SHP77 treated with DMSO at 0.1 percent for 48 hours (cell line): ENCODE measurements at regions not wholly inside any gene's neighbourhood (a gene's known extent, or its start where the extent isn't known, plus 50 kb on each side); places are given as distances from the start of the nearest gene placed in this dataset.

Experiments
- DNase-seq: peaks from one replicate; lab custom pipeline; 2025; lab: John Stamatoyannopoulos, UW

DNA sequence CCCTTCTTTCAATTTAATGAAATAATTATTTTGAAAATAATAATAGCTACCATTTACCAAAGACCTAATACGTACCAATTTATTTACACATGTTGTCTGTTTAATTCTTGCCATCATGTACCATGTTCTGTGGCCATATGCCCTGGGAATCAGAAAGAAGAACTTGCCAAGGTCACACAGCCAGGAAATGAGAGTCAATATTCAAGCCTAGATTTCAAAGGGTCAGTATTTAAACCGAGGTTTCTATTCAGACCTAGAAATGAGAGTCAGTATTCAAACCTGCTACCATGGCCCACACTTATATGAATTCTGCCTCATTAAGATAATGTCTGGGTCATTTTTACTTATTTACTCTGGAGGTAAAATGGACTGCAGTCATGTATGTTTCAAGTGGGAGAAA lies 103.6 kb upstream of the TBL1XR1 start:
- no peak for DNase-seq

DNA sequence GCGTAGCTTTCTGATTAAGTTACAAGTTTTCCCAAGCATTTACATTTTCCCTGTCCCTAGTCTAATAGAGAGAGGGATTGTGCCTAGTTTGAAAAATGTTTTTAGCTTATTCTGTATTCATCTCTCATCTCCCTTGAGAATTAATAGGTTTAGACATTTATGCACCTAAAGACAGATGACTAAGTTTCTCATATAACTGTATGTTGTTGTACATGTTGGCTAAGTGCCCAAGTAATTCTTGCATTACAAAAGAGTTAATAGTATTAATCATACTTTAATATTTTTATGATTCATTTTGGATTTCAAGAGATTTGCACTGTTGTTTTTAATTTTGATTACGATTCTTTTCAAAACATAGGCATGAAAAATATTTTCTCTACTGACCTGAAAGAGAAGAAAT lies 109.0 kb upstream of the TBL1XR1 start:
- no peak for DNase-seq

DNA sequence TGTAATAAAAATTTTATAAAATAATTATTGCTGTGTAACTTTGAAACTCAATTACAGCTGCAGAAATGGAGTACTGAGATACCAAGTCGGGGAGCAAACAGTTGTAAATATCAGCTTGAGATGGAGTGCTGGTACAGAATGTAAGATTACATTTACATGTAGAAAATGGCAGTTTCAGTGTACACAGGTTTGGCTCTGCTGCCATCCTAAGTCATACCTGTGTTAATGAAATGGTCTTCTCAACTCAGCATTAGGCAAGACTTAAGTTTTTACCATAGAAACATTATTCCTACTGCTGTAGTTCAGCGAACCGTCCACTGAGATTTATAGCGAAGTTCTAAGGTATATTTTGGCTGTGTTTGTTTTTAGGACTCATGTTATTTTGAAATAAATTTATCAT lies 110.1 kb upstream of the TBL1XR1 start:
- no peak for DNase-seq

DNA sequence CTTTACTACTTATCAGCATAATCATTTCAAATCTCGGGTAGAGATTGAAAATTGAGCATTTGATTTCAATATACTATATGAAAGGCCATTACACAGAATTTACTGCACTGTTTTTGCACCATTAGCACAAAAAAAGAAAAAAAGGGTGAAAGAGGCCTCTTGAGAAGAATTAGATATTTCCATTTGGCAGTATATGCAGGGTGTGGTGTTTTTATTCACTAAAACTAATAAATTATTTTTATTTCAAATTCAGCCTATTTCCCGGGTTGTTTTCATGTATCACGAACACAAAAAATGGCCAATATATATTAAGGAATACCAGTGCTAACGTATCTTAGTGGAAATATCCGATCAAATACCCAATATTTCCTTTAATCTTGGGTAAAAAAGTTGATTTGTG lies 110.5 kb upstream of the TBL1XR1 start:
- no peak for DNase-seq

DNA sequence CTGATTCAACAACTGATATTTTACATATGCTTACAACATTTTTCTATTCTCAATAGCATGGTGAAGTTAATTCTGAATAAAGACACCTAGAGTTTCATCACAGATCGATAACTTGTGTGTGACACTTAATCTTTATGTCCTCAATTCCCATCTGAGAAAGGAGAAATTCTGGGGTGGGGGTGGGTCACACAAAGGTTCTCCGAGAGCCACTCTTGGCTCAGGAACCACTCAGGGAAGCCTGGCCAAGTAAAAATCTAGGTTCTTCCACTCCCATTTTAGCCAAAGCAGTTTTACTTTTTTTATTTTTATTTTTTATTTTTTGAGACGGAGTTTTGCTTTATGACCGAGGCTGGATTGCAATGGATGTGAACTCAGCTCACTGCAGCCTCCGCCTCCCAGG lies 111.0 kb upstream of the TBL1XR1 start:
- DNase-seq = no peak

DNA sequence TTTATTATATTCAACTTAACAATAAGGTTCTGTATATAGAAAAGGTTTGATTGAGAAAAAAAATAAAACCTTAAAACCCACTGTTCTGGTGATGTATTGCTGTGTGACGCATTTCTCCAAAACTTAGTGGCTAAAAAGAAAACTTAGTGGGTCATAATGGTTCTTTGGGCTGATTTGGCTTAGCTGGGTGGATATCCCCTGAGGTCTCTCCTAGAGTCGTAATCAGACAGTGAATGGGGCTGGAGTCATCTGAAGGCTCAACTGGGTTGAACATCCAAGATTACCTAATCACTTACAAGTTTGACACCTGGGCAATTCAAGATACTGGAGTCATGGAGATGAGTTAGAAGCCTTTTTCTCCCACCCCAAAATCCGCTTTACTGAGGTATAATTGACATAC lies 111.6 kb upstream of the TBL1XR1 start:
- DNase-seq = no peak

DNA sequence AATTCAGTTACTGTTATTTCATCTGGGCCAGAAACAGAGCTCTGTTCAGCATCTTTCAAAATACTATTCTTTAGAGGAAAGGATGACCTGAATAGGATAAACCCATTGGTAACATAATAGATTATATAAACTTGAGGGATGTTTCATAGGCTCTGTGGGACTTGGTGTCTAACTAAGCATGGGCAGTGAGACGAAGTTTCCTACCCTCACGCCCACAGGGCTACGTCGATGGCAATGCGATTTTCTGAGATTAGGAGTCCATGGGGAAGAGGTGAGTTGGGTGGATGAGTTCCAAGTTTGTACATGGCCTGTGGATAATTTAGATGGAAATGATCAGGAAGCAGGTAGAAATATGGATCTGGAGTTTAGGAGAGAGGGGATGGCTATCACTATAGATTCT lies 115.2 kb upstream of the TBL1XR1 start:
- DNase-seq = no peak

DNA sequence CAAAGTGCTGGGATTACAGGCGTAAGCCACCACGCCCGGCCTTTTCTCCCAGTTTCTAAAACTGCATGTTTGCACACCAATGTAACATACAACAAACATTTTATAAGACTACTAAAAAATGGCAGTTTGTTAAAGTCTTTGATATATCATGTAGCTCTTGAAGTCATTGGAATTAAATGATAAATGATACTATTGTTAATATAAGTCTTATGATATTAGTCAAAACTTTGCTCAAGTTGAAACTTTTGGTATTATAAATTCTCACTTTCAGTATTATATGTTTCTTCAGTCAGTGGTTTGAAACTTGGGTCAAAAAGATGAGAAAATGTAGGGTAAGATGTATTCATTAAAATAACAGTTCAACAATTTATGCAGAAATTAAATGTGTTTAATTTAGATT lies 117.6 kb upstream of the TBL1XR1 start:
- no peak for DNase-seq

DNA sequence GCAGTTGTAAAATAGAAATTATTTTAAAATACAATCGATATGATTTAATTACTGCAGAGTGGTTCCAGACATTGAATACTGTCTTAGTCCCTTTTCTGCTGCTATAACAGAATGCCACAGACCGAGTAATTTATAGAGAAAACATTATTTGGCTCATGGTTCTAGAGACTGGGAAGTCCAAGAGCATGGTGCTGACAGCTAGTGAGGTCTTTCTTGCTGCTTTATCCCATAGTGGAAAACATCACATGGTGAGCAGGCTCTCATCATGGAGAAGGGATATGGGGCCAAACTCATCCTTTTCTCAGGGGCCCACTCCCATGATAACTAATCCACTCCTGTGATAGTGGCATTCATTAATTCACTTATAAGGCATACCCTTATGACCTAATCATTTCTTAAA lies 120.0 kb upstream of the TBL1XR1 start:
- DNase-seq = no peak

DNA sequence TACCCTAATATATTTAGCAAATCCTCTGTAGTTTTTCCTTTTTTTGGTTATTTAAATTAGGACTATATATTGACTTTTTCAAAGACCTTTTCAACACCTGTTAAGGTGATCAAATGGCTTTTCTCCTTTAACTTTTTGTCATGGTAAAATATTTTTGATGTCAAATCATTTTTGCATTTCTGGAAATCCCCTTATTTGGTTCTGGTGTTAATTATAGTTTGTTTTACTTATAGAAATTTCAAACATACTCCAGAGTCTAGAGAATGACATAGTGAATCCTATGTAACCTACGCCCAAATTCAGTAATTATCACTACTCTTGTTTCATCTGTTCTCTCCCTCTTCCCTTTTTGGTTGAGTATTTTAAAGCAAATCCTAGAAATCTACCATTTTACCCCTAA lies 121.3 kb upstream of the TBL1XR1 start:
- DNase-seq = no peak

DNA sequence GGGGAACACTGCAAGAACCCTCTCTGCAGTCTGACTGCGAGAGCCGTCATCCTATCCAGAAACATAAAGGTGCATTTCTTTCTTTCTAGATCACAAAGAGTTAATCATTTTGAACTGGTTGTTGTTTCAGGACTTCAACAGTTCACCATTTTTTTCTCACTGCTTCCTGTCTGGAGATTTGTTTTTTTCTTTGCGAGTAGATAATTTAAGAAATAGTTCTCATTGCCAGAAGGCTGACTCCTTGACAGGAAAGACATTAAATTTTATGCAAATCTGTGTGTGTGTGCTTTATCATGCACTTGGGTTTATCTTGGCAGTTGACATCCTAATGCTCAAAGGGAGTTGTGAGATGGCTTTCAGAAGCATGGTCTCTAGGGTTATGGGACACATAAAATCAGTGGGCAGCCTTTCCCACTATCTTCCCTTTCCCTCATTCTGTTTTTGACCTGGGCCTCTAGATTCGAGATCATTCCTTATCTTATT lies 123.5 kb upstream of the TBL1XR1 start:
- DNase-seq = no peak

DNA sequence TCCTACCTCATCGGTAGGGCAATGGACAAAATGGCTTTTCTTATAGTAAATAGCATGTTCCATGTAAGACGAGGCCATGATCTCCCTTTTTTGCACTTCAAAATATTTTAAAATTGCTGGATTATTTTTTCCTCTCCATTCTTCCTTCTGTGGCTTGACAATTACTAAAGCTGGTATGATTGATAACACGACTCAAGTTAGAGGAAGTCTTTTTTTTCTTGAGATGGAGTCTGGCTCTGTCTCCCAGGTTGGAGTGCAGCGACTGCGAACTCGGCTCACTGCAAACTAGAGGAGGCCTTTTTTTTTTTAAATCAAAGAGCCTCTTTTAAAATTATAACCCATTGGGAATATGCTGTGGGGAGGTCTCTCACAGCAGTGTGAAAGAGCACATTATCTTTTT lies 124.5 kb upstream of the TBL1XR1 start:
- DNase-seq = no peak

DNA sequence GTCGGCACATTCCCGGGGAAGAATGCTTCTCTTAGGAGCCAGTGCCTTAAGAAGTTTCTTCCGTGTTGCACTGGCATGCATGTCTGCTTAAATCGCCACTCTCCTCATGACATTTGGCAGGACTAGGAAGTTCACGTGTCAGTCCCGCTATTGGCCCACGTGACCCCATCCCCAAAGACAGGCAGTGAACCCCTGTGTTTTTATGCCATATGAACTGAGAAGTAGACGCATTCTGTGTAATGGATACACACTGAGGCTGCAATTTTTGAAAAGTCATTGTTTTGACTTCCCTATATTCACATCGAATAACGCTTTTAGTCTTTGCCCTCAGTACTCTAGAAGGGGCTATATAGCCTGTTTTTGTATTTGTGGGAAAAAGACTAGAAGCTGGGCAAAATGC lies 125.6 kb upstream of the TBL1XR1 start:
- DNase-seq = no peak

DNA sequence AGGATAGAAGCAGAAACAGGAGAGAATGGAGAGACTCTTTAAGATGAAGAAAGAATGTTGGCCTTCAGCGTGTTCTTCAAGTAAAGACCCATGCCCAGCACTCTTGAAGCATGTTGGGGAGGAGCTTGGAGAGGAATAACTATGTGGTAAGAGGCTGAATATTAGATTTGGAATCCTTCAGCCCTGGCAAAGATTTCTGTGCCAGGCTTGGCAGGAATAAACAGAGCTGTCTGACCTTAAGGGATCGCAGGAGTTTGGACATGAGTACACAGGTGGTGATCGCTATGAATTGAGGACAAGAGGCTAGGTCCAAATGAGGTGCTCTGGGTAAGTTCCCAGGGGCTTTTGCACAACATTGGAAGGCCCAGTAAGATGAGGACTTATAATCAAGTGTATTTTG lies 132.6 kb upstream of the TBL1XR1 start:
- no peak for DNase-seq

DNA sequence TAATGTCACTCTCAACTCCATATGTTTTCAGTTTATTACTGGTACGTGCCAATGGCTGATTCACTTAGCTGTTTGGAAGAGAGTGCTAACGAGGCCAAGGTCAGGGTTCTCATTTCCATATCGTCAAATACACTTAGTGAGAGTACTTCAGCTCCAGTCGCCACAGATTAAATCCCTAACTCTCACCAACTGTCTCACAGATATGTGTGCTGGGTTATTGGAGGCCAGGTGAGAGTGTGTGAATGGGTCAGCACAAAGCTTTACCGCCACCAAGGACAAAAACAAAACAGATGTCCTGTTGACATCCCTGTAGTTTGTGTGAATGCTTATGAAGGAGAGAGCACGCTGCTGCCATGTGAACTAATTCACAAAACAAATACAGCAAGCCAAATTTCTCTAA lies 133.5 kb upstream of the TBL1XR1 start:
- DNase-seq = no peak

DNA sequence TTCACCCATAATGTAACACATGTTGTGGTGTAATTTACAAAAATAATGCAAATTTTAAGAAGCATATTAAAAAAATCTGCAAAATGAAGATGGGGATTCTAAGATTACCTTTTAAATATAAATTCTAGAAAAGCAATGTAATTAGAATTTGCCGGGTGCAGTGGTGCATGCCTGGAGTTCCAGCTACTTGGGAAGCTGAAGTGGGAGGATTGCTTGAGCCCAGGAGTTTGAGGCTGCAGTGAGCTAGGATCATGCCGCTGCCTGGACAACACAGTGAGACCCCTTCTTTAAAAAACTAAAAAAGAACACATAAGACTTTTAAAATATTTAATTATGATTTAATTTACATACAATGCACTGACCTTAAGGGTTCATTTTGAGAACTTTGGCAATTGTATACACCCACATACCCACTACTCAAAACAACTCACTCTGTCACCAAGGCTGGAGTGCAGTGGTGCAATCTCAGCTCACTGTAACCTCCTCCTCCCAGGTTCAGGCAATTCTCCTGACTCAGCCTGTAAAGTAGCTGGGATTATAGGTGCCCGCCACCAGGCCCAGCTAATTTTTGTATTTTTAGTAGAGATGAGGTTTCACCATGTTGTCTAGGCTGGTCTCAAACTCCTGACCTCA lies 134.0 kb upstream of the TBL1XR1 start:
- no peak for DNase-seq

DNA sequence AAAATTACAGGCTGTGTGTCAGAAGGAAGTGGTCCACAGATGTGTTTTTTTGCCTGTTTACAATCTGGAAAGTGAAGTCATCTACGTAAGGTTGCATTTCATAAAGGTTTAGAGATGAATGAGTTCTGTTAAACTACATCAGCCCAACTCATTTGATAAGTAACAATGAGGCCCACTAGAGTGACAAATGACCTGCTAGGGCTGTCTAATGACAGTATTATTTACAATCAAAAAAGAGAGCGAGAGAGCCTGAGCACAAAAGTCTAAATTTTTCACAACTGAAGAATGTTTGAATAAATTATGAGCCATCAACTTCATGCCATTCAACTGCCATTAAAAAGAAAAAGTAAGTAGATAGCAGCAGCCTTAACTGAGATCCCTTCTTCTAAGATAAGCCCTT lies 135.7 kb upstream of the TBL1XR1 start:
- no peak for DNase-seq

DNA sequence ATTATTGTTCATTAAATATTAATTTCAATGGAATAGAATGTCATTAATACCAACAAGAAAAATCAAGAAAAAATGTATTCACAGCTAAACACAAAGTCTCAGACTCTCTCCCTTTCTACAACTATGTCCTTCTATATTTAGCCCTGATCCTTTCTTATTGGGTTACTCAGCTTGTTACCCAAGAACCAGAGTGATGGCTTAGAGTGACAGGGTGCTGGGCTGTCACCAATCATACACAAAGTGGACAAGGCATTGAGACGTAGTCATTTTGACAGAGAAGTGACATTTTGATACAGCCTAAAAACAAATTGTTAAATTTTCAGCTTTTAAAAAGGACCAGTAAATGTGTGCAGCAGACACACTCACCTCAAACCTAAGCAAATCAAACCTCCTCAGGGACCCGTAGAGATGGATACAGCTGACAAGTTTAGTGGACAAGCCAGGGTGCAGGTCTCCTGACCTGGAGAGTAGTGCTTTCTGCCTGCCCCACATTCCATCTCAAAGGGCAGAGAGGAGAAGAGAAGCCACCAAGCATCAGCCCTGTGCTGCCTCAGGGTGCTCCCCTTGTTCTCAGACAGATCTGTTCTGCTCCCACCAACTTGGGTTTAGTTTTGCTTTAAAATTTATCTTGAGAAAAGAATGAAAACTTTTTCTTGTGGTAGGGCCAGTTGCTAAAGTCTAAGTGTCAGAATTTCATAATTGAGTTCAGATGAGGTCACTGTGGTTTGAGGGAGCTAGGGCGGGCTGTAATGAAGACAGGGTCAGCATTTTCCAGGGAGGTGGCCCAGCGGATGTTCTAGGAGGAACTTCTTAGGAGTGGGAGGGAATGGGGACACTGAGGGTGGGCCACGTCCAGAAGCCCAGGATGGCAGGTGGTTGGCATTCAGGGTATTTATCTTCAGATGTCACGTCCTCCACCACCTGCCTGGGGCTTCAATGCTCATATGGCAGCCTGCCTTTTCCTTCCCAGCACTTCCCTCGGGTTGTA lies 136.5 kb upstream of the TBL1XR1 start:
- no peak for DNase-seq

DNA sequence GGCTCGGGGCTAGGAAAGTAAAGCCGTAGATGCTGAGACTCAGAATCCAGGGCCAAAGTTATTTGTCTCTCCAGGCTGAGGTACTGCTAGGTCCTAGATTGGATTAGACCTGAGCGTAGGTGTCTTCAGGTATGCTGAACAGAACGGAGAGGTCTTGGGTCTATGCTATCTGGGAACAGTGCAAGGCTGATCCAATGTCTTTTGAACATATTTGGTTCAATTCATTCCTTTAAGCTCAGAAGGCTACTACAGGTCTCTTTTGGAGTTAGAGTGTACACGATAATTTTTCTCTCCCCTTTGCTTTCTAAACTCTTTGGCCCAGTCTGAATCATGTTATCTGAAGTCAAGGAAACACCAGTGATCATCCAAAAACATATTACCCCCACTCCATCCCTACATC lies 137.5 kb upstream of the TBL1XR1 start:
- DNase-seq = no peak

DNA sequence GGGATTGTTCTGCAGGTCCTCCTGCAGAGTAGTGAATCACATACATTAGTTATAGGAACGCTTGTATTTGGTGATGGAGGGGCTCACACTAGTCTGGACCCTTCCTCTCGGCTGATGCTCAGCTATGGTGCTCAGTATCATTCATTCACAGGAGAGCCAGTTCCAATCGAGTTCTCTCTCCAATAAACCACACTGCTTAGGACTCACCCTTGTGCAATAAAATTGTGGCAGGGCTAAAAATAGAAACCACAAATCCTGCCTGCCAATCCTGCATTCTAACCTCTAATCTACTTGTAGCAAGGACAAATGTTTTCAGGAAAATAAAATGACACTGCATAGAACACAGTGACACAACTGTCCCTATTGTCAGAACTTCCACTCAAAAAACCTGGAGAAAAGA lies 138.4 kb upstream of the TBL1XR1 start:
- DNase-seq = no peak

DNA sequence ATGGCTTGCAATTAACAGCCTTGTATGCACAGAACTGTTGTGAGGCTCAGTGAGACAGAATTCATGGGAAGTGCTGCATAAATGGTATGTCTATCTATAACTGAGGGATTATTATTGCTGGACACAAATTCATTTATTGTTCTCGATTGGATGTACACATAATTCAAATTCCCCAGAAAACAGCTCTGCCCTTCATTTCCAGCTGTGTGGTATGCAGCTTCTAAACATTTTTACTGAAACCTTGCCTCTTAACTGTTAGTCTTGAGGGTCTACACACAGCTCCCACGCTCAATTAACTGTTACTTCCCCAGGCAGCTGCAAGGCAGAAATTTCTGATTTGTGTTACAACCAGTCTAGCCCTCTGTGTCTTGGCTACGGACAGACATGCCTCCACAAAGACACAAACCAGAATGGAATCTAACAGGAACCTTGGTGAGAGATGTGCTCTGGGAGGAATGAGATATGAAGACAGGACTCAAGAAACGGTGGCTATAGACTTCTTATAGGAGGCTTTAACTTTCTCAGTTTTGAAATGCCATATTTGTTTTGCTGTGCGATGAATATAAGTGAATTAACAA lies 139.7 kb upstream of the TBL1XR1 start:
- DNase-seq = no peak

DNA sequence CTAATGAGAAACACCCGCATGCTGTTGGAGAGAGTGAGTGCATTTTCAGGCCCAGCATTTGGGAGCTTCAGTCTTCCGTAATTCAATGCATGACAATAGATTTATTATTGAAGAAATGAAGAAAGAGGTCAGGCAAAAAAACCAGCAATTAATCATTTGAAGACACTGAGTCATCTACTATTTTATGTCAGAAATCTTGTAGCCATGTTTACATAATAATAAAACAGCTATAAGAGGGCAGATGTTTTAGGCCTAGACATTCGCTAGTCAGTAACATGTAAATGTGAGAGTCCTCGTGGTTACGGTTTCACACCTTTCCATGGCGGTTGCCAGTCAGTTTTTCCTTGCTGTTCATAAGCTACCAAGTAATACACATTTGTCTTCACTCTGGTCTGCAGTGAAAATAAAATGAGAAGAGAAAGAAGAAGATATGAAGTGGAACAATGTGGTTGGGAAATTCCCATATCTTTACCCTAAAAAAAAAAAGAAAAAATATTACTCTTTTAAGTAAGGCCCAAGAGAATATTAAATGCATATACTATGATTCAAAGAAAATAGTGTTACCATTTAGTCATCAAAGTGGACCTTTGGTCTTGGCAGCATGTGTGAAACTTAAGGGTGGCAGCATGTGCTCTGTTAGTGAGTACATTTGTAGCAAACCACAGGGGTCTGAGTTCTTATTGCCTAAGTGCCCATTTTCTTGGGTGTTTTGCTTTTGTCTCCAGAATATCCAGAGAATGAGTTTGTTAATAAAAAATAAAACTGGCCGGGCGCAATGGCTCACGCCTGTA lies 140.5 kb upstream of the TBL1XR1 start:
- peak; percentile 24 for DNase-seq
